GM21447 (cell line): ENCODE measurements at regions not wholly inside any gene's neighbourhood (a gene's known extent, or its start where the extent isn't known, plus 50 kb on each side); places are given as distances from the start of the nearest gene placed in this dataset.
A peak's percentile ranks its signal among the peaks of the same experiment; 100 is the strongest.
"Not testable (repeated sequence)": the region's sequence is repeated elsewhere in the genome, so short reads cannot be mapped to it uniquely, and the experiment has no call there.

Source experiments
- ATAC-seq: cut with Tn5 transposase; IDR thresholded peaks from one replicate; pipeline ENCODE4 v1.9.1; 2021; ENCODE audit not compliant: unreplicated experiment

DNA sequence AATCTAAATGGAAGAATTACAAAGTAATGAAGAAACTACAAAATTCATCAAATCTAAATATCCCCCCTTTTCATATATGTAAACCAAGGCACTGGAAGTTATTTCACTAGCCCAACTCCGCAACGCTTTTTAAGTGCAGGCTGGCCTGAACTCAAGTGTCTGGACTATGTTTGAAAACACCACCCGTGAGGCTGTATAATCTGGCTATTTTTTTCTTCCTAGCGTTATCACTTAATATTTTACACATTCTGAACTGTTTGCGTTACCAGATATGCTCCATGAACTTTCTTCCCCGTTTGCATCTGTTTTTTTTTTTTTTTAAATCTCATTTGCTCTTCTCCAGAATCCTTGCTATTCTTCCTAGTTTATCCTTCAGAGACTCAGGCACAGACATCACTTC is 619.5 kb upstream of the CBLB start:
- no peak for ATAC-seq

DNA sequence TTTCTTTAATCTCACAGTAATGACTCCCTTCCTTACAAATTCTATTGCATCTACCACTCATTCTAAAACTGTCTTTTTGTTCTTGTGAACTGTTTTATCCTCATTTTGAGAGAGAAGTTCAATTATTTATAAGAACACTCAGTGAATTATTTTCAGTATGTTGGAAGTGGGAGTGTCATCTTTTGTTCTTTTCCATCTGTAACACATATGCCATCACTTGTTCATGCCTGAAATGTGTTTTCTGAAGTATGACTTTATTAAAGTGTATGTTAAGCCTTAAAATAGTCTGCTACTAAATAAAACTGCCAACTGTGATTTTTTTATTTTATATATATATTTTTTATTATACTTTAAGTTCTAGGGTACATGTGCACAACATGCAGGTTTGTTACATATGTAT is 623.0 kb upstream of the CBLB start:
- ATAC-seq, result no peak

GRCh38 chr3:106508331-106508893 is 639.6 kb upstream of the CBLB start:
- ATAC-seq, result no peak

DNA sequence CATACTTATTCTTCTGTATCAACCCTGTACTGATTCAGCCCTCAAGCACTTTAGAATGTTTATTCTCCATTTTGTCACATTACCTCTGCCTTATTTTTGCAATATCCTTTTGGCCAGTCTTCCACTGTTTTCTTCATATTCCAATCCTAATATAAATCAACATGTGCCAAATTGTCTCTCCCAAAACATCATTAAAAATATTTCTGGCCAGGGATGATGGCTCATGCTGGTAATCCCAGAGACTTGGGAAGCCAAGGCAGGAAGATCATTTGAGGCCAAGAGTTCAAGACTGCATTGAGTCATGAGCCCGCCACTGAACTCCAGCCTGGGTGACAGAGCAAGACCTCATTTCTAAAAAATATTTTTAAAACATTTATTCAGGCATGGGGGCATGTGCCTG is 641.4 kb upstream of the CBLB start:
- no peak for ATAC-seq

- ATAC-seq, result no peak
These were observed 644.0 kb upstream of the CBLB start for GRCh38 chr3:106512846-106513245.

- ATAC-seq, result no peak
These were observed 645.6 kb upstream of the CBLB start for GRCh38 chr3:106514431-106514830.

GRCh38 chr3:106518516-106518915 is 649.7 kb upstream of the CBLB start:
- ATAC-seq, result no peak

DNA sequence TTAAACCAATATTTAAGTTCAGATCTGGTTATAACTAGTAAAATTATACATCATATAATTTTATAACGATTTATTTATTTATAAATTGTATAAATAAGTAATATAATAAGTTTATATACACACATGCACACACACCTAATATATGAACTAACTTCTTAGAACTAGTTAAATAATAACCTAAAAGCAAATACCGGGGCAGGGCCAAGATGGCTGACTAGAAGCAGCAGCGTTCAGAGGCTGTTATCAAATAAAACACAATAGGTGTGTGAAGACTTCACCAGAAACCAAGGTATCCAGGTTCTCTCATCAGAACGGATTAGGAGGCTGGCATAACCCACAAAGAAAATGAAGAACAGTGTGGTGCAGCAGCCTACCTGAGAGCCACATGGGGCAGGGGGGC is 653.6 kb upstream of the CBLB start:
- no peak for ATAC-seq

DNA sequence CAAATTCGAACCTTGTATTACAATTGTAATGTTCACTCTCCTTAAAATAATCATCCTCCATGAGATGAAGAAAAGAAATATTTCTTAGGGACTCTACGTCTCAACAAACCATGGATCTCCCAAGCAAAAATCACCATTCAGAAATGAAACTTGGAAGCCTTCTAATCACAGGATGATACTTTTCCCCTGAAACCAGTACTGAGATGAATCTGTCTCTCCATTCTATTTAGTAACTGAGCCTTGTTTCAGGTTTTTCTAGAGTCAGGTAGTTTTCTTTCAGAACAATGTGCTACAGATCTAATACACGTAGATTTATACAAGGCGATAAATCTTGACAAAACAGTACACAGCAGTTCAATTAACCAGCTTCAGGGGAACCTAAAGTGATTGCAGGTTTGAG is 660.1 kb upstream of the CBLB start:
- ATAC-seq, result no peak

GRCh38 chr3:106529738-106530137 is 660.9 kb upstream of the CBLB start:
- no peak for ATAC-seq

- ATAC-seq, result no peak
These were observed 661.6 kb upstream of the CBLB start for GRCh38 chr3:106530367-106530766.

DNA sequence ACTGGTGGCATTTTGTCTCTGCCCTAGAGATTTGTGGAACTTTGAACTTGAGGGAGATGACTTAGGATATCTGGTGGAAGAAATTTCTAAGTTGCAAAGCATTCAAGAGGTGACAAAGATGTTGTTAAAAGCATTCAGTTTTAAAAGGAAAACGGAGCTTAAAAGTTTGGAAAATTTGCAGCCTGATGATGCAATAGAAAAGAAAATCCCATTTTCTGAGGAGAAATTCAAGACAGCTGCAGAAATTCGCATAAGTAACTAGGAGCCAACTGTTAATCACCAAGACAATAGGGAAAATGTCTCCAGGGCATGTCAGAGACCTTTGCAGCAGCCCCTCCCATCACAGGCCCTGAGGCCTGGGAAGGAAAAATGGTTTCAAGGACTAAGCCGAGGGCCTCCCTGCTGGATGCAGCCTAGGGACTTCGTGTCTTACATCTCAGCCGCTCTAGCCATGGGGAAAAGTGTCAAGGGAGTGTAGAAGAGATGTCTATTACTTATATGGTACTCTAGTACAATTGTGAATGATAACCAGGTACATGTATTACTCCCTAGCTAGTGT is 663.0 kb upstream of the CBLB start:
- not testable (repeated sequence) for ATAC-seq

- ATAC-seq, result no peak
These were observed 664.4 kb upstream of the CBLB start for GRCh38 chr3:106533093-106533787.

GRCh38 chr3:106533788-106534160 is 665.0 kb upstream of the CBLB start:
- no peak for ATAC-seq

GRCh38 chr3:106534206-106534605 is 665.4 kb upstream of the CBLB start:
- no peak for ATAC-seq

DNA sequence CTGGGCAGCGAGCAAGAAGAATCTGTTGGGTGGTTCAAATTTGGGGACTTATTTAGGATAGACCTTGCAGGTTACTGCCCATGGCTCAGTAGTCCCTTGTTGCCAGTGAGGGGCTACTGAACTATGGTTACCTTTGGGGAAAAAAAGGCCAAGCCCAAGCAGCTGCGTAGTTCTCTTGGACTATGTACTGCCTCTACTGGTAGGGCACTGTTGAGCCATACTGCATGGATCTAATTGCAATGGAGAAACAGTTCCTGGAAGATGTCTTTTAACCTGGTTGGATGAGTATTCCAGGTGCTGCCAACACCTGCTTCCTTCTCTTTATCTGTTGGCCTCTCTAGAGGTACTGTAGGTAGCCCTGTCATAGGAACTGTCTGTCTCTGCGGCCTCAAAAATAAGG is 671.9 kb upstream of the CBLB start:
- ATAC-seq, result no peak

DNA sequence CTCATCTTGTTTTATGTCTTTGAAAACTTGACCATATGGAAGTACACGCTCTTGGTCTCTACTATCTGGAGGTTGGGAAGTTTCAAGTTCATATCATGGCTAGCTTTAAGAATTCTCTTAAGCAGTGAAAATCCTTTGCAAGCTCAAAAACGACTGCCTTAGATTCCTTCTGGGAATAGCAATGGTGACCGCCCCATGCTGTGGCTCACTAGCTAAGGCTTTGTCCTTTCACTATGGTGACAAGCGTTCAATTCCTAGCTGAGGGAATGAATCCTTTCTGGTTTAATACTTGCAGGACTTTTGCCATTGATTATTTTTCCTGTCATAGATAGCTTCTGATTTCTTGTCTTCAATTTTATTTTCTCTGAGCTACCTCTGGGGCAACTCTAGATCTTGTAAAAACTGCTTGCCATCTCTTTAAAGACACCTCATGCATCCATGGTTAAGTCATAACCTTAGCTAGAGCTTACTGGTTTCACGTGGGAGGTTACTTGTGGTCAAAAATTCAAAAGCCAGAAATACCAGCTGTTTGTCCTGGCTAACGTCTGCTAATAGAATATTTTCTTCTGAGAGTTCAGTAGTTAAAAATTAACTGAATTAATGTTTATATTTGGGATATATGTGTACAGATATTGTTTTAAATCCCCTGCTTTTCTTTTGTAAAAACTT is 673.4 kb upstream of the CBLB start:
- no peak for ATAC-seq

- ATAC-seq, result no peak
These were observed 683.7 kb upstream of the CBLB start for GRCh38 chr3:106552351-106553043.

- no peak for ATAC-seq
These were observed 691.7 kb upstream of the CBLB start for GRCh38 chr3:106560451-106560966.

- ATAC-seq, result peak; percentile 98
These were observed 697.5 kb upstream of the CBLB start for GRCh38 chr3:106566277-106566676.

DNA sequence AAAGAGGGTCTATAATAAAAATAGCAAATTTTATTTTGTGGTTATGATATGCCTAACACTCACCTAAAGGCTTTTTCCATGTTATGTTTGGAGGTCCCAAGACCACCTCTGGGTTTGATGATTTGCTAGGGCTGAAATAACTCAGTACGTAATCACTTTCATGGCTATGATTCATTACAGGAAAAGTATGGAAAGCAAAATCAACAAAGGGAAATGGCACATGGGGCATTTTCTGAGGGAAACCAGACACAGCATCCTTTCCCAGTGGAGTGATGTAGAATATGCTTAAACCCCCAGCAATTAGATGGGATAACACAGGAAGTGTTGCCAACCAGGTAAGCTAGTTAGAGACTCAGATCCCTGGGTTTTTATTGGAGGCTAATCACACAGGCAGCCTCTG is 701.6 kb upstream of the CBLB start:
- no peak for ATAC-seq
